HEK293T (cell line): ENCODE measurements at regions not wholly inside any gene's neighbourhood (a gene's known extent, or its start where the extent isn't known, plus 50 kb on each side); places are given as distances from the start of the nearest gene placed in this dataset.

Source experiments
- CTCF ChIA-PET: fragments of 350-600 bp; formaldehyde crosslinking; extraction: SDS; loops from one replicate; lab custom pipeline; 2021; ENCODE audit warnings: antibody characterized with exemption, inconsistent platforms; lab: Yijun Ruan, JAX
- POLR2A ChIA-PET: fragments of 350-600 bp; formaldehyde crosslinking; extraction: SDS; loops from one replicate; lab custom pipeline; 2020; ENCODE audit warnings: antibody characterized with exemption, inconsistent platforms; lab: Yijun Ruan, JAX
- DNase-seq: peaks from one replicate; pipeline ENCODE4 v3.0.0; 2012; ENCODE audit warnings: mixed read lengths; ENCODE audit errors: extremely low spot score
- ARNT ChIP-seq: fragments of 450-650 bp; IDR thresholded peaks from 2 replicates; pipeline ENCODE4 v1.6.1; 2017; ENCODE audit warnings: mild to moderate bottlenecking
- BHLHE40 ChIP-seq: fragments of 450-650 bp; IDR thresholded peaks from 2 replicates; pipeline ENCODE4 v1.6.1; 2016; ENCODE audit warnings: mild to moderate bottlenecking, moderate library complexity, borderline replicate concordance
- CTBP1 ChIP-seq: fragments of 450-650 bp; IDR thresholded peaks from 2 replicates; pipeline ENCODE4 v1.6.1; 2016; ENCODE audit warnings: borderline replicate concordance
- ELF4 ChIP-seq: fragments of 450-650 bp; IDR thresholded peaks from 2 replicates; pipeline ENCODE4 v1.6.1; 2017; ENCODE audit warnings: antibody characterized with exemption
- FOXA1 ChIP-seq: fragments of 450-650 bp; IDR thresholded peaks from 2 replicates; pipeline ENCODE4 v1.6.1; 2016; ENCODE audit warnings: mild to moderate bottlenecking
- FOXK2 ChIP-seq: fragments of 450-650 bp; IDR thresholded peaks from 2 replicates; pipeline ENCODE4 v1.6.1; 2016; ENCODE audit warnings: mild to moderate bottlenecking
- FOXM1 ChIP-seq: fragments of 450-650 bp; IDR thresholded peaks from 2 replicates; pipeline ENCODE4 v1.6.1; 2017; ENCODE audit warnings: mild to moderate bottlenecking, borderline replicate concordance
- HDGF ChIP-seq: fragments of 450-650 bp; IDR thresholded peaks from 2 replicates; pipeline ENCODE4 v1.6.1; 2017; ENCODE audit warnings: antibody characterized with exemption, borderline replicate concordance
- L3MBTL2 ChIP-seq: fragments of 450-650 bp; conservative IDR thresholded peaks from 2 replicates; pipeline ENCODE4 v1.6.1; 2016; ENCODE audit warnings: mild to moderate bottlenecking
- LEF1 ChIP-seq: fragments of 450-650 bp; IDR thresholded peaks from 2 replicates; pipeline ENCODE4 v1.6.1; 2017; ENCODE audit warnings: mild to moderate bottlenecking, borderline replicate concordance
- NFRKB ChIP-seq: fragments of 450-650 bp; IDR thresholded peaks from 2 replicates; pipeline ENCODE4 v1.6.1; 2016; ENCODE audit warnings: mild to moderate bottlenecking, moderate library complexity
- SP1 ChIP-seq: fragments of 450-650 bp; IDR thresholded peaks from 2 replicates; pipeline ENCODE4 v1.6.1; 2017
- SUZ12 ChIP-seq: fragments of 450-650 bp; IDR thresholded peaks from 2 replicates; pipeline ENCODE4 v1.6.1; 2016; ENCODE audit warnings: mild to moderate bottlenecking
- TARDBP ChIP-seq: fragments of 450-650 bp; IDR thresholded peaks from 2 replicates; pipeline ENCODE4 v1.6.1; 2016
- ZNF384 ChIP-seq: fragments of 450-650 bp; IDR thresholded peaks from 2 replicates; pipeline ENCODE4 v1.6.1; 2016
- TF ChIP-seq, protein P1 (sequence below): fragments of 450-650 bp; IDR thresholded peaks from 2 replicates; pipeline ENCODE4 v1.6.1; 2016

DNA sequence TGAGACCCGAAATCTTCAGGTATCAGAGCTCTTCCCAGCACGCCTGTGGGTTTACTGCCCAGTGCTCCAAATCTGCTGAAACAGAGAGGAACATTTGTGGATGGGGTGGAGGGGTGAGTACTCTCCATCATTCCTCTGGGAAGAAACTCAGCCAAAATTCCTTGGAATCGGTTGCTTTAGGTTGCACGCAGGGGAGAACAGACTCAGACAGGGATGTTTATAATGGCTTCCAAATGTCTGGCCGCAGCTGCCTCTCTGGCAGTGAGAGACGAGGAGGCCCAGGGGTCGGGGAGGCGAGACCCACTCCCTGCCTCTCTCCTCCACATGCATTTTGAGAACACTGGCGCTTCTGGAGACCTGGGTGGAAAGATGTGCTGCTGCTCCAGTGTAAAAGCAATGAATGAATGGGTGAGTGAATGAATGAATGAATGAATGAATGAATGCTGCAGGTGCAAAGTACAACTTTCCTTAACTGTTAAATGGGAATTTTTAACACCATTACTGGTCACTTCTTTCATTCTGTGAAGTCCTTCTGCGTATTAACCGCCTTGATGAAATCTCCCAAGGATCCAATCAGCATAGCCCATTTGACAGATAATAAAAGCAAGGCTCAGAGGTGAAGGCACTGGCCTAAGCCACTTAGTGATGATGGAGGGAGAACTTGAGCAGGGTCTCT lies 437.4 kb downstream of the MIAT start:
- DNase-seq, result no peak
- ChIA-PET CTCF (no interaction called here), POLR2A (no interaction called here)
- no peak for TF ChIP-seq LEF1
- no peak for TF ChIP-seq NFRKB
- TF ChIP-seq TARDBP, result no peak
- no peak for TF ChIP-seq ELF4
- no peak for TF ChIP-seq L3MBTL2
- no peak for TF ChIP-seq ARNT
- no peak for TF ChIP-seq FOXM1
- TF ChIP-seq FOXK2, result no peak
- TF ChIP-seq CTBP1, result no peak
- TF ChIP-seq ZNF384, result no peak
- no peak for TF ChIP-seq SP1

DNA sequence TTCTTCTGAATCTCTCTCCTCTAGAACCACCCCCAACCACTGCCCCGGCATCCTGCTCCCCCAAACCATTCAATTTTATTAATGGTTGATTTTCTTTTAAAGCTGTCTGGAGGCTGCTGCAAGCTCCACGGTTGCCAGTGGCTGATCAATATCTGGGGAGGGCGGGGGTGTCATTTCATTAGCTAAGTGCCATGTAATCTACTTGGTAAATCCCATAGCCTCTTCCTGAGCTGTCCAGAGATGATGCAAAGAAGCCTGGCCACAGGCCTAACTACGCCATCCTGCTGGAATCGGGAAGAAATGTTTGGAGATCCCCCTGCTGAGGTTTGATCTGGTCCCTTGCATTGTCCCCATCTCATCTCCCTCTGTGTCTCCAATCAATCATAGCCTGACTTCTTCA lies 440.1 kb downstream of the MIAT start:
- TF ChIP-seq ARNT (no peak), SUZ12 (no peak), SP1 (no peak), TARDBP (no peak), FOXK2 (no peak), LEF1 (no peak), ELF4 (no peak), FOXM1 (no peak), L3MBTL2 (no peak), NFRKB (no peak), CTBP1 (no peak), FOXA1 (no peak), BHLHE40 (no peak)
- TF ChIP-seq, protein P1, sequence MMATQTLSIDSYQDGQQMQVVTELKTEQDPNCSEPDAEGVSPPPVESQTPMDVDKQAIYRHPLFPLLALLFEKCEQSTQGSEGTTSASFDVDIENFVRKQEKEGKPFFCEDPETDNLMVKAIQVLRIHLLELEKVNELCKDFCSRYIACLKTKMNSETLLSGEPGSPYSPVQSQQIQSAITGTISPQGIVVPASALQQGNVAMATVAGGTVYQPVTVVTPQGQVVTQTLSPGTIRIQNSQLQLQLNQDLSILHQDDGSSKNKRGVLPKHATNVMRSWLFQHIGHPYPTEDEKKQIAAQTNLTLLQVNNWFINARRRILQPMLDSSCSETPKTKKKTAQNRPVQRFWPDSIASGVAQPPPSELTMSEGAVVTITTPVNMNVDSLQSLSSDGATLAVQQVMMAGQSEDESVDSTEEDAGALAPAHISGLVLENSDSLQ, result no peak
- ChIA-PET CTCF (no interaction called here), POLR2A (no interaction called here)
- no peak for DNase-seq

DNA sequence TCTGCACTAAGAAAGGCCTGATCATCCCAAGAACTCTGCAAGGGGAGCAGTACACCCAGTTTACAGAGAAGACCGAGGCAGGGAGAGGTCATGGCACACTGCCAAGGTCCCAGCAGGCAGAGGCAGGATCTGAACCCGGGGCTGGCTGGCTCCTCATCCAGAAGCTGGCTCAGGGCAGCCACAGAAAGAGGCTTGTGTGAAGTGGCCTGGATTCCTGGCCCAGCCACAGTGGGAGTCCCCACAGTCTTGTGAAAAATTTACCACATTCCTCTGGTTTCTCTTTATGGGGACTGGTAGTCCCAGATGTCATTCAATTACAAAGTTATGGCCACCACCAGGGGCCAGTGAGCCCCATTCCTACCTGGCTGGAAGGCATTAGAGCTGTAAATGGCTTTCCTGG lies 440.5 kb downstream of the MIAT start:
- ChIA-PET POLR2A (no interaction called here), CTCF (no interaction called here)
- DNase-seq, result no peak
- TF ChIP-seq FOXK2 (no peak), NFRKB (no peak), BHLHE40 (no peak), CTBP1 (no peak), HDGF (no peak), L3MBTL2 (no peak), SP1 (no peak), LEF1 (no peak), TARDBP (no peak), ELF4 (no peak)

DNA sequence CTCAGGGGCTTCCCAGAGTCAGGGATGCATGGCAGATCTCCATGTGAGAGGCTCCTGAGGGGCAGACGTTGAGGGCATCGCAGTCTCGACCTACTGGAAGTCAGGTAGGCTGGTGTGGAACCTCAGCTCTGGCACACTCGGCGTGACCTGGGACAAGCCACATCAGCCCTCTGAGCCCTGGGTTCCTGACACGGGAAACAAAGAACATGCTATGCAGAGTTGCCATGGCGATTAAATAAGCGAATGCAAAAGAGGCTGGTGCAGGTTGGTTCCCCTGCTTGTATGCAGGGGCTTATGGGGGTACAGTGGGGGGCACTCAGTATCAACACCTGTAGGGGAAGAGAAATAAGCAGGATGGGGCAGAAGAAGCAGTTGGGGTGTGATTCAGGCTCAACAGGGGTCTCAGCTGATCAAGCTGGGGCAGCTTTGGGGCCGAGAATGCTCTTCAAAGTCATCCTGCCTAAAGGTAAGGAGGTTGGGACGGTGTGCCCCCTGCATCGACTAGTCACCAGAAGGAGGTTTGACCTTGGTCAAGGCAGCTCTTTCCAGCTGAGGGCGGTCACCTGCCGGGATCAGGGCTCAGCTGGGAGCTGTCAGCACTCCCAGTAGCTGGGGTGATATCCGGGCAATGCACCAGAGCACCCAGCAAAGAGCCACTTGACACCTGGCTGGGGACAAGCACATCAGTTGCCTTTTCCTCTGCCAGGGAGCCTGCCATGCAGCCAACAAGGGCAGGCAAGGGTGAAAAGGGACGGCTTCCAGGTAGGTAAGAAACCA lies 442.7 kb downstream of the MIAT start:
- TF ChIP-seq LEF1 (no peak), ARNT (no peak), BHLHE40 (no peak), CTBP1 (no peak), FOXM1 (no peak), NFRKB (no peak), SP1 (no peak), FOXK2 (no peak), FOXA1 (no peak), SUZ12 (no peak), ELF4 (no peak), ZNF384 (no peak), L3MBTL2 (no peak), TARDBP (no peak), HDGF (no peak)
- TF ChIP-seq, protein P1, result no peak
- no peak for DNase-seq
- CTCF ChIA-PET, result no interaction called here
- POLR2A ChIA-PET, result no interaction called here

DNA sequence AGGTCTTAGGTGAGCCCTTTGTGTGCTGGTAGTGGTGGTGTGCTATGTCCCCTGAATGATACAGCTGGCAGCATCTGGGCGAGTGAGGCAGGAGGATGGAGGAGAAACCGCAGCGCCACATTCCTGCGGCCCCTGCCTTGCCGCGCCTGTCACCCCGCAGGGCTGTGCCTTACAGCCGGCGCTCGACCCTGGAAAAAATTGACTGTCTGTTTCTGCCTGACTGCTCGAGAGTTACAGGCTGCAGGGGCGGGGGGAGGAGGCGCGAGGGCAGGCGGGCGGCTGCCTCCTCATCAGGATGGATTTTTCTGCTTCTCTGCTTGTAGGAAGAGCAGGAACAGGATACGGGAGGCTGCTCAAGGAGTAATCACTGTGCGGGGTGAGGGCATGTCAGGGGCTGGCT lies 443.4 kb downstream of the MIAT start:
- ChIA-PET POLR2A (no interaction called here), CTCF (no interaction called here)
- TF ChIP-seq FOXA1, result no peak
- TF ChIP-seq HDGF, result no peak
- TF ChIP-seq CTBP1, result no peak
- TF ChIP-seq, protein P1, result no peak
- no peak for TF ChIP-seq ELF4
- no peak for TF ChIP-seq TARDBP
- no peak for TF ChIP-seq NFRKB
- no peak for TF ChIP-seq ZNF384
- no peak for TF ChIP-seq ARNT
- DNase-seq, result peak; percentile 29

DNA sequence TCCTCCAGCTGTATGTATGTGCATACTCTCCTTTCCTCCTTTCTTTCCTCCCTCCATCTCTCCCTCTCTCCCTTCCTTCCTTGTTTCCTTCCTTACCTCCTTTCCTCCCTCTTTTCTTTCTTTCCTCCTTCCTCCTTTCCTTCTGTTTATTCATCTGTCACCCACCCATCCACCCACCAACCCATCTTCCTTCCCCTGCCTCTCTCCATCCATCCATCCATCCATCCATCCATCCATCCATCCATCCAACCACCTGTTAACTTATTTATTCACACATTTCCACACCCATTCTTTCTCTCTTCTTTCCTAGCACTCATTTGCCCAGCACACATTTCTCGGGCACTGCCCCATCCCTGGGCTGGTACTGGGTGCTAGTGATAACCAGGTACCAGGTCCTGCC lies 443.9 kb downstream of the MIAT start:
- no peak for DNase-seq
- CTCF ChIA-PET, result no interaction called here
- POLR2A ChIA-PET, result no interaction called here
- TF ChIP-seq FOXA1 (no peak), SUZ12 (no peak), LEF1 (no peak), ZNF384 (no peak), CTBP1 (no peak), SP1 (no peak), HDGF (no peak), BHLHE40 (no peak)
